ENCODE measurements at regions not wholly inside any gene's neighbourhood (a gene's known extent, or its start where the extent isn't known, plus 50 kb on each side); places are given as distances from the start of the nearest gene placed in this dataset.

DNA sequence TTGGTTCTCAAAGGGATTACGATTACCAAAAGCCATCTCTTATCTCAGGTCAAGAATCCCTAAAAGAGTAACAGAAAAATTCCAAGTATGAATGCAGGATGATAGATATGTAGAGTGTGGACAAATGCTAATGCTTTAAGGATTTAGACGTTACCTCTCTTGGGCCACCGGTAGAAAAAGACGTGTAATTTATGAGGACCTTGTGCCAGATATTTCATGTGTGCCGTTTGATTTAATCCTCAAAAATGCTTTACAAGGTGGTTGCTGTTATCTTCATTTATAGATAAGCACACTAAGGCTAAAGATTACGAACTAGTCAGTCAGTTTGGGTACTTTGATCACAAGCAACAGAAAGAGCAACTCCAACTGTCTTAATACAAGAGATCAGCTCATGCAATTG lies 370.8 kb upstream of the JAG1 start:
- Histone ChIP-seq H3K4me2 (ENCODE audit: low read length) (no peak overlapping the region), H3K9me2 (ENCODE audit: insufficient read depth, low read length) (no peaks in the 10 kb centered on the region), H3K9ac (ENCODE audit: low read length) (no peak overlapping the region), H3K79me2 (replicated peaks; ENCODE audit: insufficient read depth, low read length) (no peaks in the 10 kb centered on the region), H3K4me3 (ENCODE audit: low read length) (no peak overlapping the region), H2AFZ (ENCODE audit: low read depth, low read length) (no peak overlapping the region), H4K20me1 (ENCODE audit: insufficient read depth) (no peaks in the 10 kb centered on the region), H3K9me3 (ENCODE audit: low read length) (no peaks in the 10 kb centered on the region), H3K36me3 (ENCODE audit: insufficient read depth, low read length) (no peaks in the 10 kb centered on the region), H3K27ac (ENCODE audit: low read length) (no peak overlapping the region), H3K27me3 (ENCODE audit: insufficient read depth, low read depth, low read length) (no peaks in the 10 kb centered on the region), H3F3A (ENCODE audit: insufficient read depth, low read length, poor library complexity, severe bottlenecking) (no peaks in the 10 kb centered on the region)
- TF ChIP-seq, protein P1, sequence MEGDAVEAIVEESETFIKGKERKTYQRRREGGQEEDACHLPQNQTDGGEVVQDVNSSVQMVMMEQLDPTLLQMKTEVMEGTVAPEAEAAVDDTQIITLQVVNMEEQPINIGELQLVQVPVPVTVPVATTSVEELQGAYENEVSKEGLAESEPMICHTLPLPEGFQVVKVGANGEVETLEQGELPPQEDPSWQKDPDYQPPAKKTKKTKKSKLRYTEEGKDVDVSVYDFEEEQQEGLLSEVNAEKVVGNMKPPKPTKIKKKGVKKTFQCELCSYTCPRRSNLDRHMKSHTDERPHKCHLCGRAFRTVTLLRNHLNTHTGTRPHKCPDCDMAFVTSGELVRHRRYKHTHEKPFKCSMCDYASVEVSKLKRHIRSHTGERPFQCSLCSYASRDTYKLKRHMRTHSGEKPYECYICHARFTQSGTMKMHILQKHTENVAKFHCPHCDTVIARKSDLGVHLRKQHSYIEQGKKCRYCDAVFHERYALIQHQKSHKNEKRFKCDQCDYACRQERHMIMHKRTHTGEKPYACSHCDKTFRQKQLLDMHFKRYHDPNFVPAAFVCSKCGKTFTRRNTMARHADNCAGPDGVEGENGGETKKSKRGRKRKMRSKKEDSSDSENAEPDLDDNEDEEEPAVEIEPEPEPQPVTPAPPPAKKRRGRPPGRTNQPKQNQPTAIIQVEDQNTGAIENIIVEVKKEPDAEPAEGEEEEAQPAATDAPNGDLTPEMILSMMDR (IDR thresholded peaks at IDR 0.05; ENCODE audit: poor library complexity, severe bottlenecking) = no peak
- TF ChIP-seq MXI1 (conservative IDR thresholded peaks at IDR 0.05; ENCODE audit: poor library complexity, severe bottlenecking) (no peak), EZH2 (IDR thresholded peaks at IDR 0.05; ENCODE audit: borderline replicate concordance, insufficient read depth, low read length, poor library complexity, severe bottlenecking) (no peak), TAF1 (IDR thresholded peaks at IDR 0.05; ENCODE audit: low read depth) (no peak), POLR2AphosphoS5 (IDR thresholded peaks at IDR 0.05) (no peak), RAD21 (conservative IDR thresholded peaks at IDR 0.05) (no peak), SMC3 (conservative IDR thresholded peaks at IDR 0.05; ENCODE audit: poor library complexity) (no peak), EP300 (conservative IDR thresholded peaks at IDR 0.05; ENCODE audit: poor library complexity, severe bottlenecking) (no peak)
- TF ChIP-seq, protein P2, sequence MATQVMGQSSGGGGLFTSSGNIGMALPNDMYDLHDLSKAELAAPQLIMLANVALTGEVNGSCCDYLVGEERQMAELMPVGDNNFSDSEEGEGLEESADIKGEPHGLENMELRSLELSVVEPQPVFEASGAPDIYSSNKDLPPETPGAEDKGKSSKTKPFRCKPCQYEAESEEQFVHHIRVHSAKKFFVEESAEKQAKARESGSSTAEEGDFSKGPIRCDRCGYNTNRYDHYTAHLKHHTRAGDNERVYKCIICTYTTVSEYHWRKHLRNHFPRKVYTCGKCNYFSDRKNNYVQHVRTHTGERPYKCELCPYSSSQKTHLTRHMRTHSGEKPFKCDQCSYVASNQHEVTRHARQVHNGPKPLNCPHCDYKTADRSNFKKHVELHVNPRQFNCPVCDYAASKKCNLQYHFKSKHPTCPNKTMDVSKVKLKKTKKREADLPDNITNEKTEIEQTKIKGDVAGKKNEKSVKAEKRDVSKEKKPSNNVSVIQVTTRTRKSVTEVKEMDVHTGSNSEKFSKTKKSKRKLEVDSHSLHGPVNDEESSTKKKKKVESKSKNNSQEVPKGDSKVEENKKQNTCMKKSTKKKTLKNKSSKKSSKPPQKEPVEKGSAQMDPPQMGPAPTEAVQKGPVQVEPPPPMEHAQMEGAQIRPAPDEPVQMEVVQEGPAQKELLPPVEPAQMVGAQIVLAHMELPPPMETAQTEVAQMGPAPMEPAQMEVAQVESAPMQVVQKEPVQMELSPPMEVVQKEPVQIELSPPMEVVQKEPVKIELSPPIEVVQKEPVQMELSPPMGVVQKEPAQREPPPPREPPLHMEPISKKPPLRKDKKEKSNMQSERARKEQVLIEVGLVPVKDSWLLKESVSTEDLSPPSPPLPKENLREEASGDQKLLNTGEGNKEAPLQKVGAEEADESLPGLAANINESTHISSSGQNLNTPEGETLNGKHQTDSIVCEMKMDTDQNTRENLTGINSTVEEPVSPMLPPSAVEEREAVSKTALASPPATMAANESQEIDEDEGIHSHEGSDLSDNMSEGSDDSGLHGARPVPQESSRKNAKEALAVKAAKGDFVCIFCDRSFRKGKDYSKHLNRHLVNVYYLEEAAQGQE (IDR thresholded peaks at IDR 0.05; ENCODE audit: borderline replicate concordance) = no peak

DNA sequence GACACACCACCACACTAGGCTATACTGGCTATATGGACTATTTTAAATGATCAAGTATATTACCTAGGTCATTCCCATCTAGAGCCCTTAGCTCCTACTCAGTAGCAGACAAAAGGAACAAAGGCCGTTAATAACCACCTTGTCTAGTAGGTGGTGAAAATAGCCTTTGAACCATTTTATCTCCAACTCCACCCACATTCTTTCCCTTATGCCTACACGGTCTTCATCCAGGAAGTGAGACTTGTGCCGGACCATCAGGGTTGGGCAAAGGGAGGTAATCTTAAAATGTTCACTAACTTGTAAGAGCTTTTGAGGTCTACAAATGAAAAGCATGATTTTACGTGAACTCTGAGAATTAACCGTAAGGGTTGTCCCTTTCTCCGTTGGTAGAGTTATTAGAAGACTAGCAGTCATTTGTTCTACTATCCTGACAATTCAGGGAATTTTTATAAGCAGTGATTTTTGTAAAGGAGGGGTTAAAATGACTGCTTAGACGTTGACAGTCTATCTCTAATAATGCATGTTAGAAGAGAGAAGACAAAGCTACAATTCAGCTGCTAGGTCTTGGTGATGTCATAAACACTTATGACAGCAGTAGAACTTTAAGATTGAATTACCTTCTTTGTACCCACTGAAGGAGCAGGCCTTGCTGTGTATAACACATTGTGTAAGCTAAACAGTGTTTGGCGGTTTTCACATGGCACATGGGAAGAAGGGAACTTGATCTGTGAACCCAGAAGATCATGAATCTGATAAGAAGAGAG lies 371.8 kb upstream of the JAG1 start:
- no peaks in the 10 kb centered on the region for H4K20me1 ChIP-seq (ENCODE audit: insufficient read depth)
- H2AFZ ChIP-seq (ENCODE audit: low read depth, low read length) = no peak overlapping the region
- no peaks in the 10 kb centered on the region for H3K27me3 ChIP-seq (ENCODE audit: insufficient read depth, low read depth, low read length)
- H3K9me3 ChIP-seq (ENCODE audit: low read length) = no peaks in the 10 kb centered on the region
- no peaks in the 10 kb centered on the region for H3F3A ChIP-seq (ENCODE audit: insufficient read depth, low read length, poor library complexity, severe bottlenecking)
- no peaks in the 10 kb centered on the region for H3K79me2 ChIP-seq (replicated peaks; ENCODE audit: insufficient read depth, low read length)
- no peak overlapping the region for H3K4me3 ChIP-seq (ENCODE audit: low read length)
- no peaks in the 10 kb centered on the region for H3K36me3 ChIP-seq (ENCODE audit: insufficient read depth, low read length)
- no peak overlapping the region for H3K4me2 ChIP-seq (ENCODE audit: low read length)
- no peak overlapping the region for H3K9ac ChIP-seq (ENCODE audit: low read length)
- H3K27ac ChIP-seq (ENCODE audit: low read length) = no peak overlapping the region
- no peaks in the 10 kb centered on the region for H3K9me2 ChIP-seq (ENCODE audit: insufficient read depth, low read length)
- TF ChIP-seq POLR2AphosphoS5 (IDR thresholded peaks at IDR 0.05) = no peak
- TF ChIP-seq MXI1 (conservative IDR thresholded peaks at IDR 0.05; ENCODE audit: poor library complexity, severe bottlenecking) = no peak
- no peak for TF ChIP-seq SMC3 (conservative IDR thresholded peaks at IDR 0.05; ENCODE audit: poor library complexity)
- TF ChIP-seq, protein P2 (IDR thresholded peaks at IDR 0.05; ENCODE audit: borderline replicate concordance) = no peak
- TF ChIP-seq RAD21 (conservative IDR thresholded peaks at IDR 0.05) = no peak
- TF ChIP-seq TAF1 (IDR thresholded peaks at IDR 0.05; ENCODE audit: low read depth) = no peak
- TF ChIP-seq, protein P1 (IDR thresholded peaks at IDR 0.05; ENCODE audit: poor library complexity, severe bottlenecking) = no peak

Data from neural cell (in vitro differentiated cells).